ENCODE measurements at regions not wholly inside any gene's neighbourhood (a gene's known extent, or its start where the extent isn't known, plus 50 kb on each side); places are given as distances from the start of the nearest gene placed in this dataset.

DNA sequence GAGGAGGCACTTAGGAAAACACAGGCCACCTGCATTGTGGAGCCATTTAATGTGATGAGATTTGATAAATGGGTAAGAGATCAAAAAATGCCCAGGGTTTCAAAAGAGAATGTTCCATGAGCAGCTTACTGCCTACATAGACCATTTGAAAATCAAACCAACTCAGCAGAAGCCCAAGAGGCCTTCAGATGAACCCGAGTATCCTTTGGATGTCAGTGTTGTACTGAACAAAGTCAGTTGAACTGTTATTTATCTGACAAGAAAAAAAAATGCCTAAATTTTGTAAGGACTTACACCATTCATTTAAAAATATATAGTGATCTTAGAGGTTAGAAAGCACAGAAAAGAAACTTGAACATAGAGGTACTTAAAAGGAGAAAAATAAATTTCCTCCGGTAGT is 381.7 kb downstream of the ZFHX3 start:
- H3K27me3 Mint-ChIP-seq, result peaks cover 5% of the 10 kb centered on the region
- H3K4me3 Mint-ChIP-seq, result no peak overlapping the region
- H3K9me3 Mint-ChIP-seq, result no peaks in the 10 kb centered on the region
- H3K27ac Mint-ChIP-seq, result no peak overlapping the region
- peaks cover 8% of the 10 kb centered on the region for H3K36me3 Mint-ChIP-seq (ENCODE audit: low read depth)
- peaks cover 11% of the 10 kb centered on the region for H3K4me1 Mint-ChIP-seq (ENCODE audit: low read depth)

DNA sequence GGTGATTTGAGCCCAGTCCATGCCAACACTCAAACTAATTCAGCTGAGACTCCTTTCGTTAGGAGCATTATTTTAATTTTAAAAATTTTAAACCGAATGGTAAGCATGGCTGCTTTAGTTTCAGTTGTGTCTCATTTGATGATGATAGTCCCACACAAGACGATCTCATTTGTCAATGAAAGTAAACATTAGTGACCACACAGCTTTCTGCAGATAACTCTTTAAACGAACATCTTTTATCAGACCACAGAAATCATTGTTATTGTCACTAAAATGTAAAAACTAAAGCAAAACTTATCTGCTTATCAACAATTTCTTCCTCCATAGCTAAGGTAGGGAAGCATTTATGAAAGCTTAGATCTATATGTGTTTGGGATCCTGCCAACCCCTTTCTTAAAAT is 382.2 kb downstream of the ZFHX3 start:
- H3K27ac Mint-ChIP-seq, result peak overlapping the region; percentile 97
- H3K9me3 Mint-ChIP-seq, result no peaks in the 10 kb centered on the region
- peak overlapping the region; percentile 99 for H3K4me3 Mint-ChIP-seq
- peaks cover 11% of the 10 kb centered on the region for H3K4me1 Mint-ChIP-seq (ENCODE audit: low read depth)
- H3K36me3 Mint-ChIP-seq (ENCODE audit: low read depth), result peaks cover 4% of the 10 kb centered on the region
- peaks cover 5% of the 10 kb centered on the region for H3K27me3 Mint-ChIP-seq

- peak overlapping the region; percentile 97 for H3K27ac Mint-ChIP-seq
- H3K9me3 Mint-ChIP-seq, result no peaks in the 10 kb centered on the region
- H3K4me3 Mint-ChIP-seq, result peak overlapping the region; percentile 99
- H3K36me3 Mint-ChIP-seq (ENCODE audit: low read depth), result no peaks in the 10 kb centered on the region
- peaks cover 5% of the 10 kb centered on the region for H3K27me3 Mint-ChIP-seq
- H3K4me1 Mint-ChIP-seq (ENCODE audit: low read depth), result peaks cover 11% of the 10 kb centered on the region
Observed at GRCh38 chr16:72664509-72665408, 383.2 kb downstream of the ZFHX3 start.

- H3K4me3 Mint-ChIP-seq, result peak overlapping the region; percentile 99
- H3K27me3 Mint-ChIP-seq, result peaks cover 5% of the 10 kb centered on the region
- peak overlapping the region; percentile 97 for H3K27ac Mint-ChIP-seq
- peaks cover 15% of the 10 kb centered on the region for H3K4me1 Mint-ChIP-seq (ENCODE audit: low read depth)
- H3K36me3 Mint-ChIP-seq (ENCODE audit: low read depth), result no peaks in the 10 kb centered on the region
- no peaks in the 10 kb centered on the region for H3K9me3 Mint-ChIP-seq
Observed at GRCh38 chr16:72664056-72664508, 383.8 kb downstream of the ZFHX3 start.

- H3K4me1 Mint-ChIP-seq (ENCODE audit: low read depth), result peaks cover 17% of the 10 kb centered on the region
- H3K27ac Mint-ChIP-seq, result no peak overlapping the region
- no peak overlapping the region for H3K4me3 Mint-ChIP-seq
- H3K27me3 Mint-ChIP-seq, result peaks cover 5% of the 10 kb centered on the region
- H3K36me3 Mint-ChIP-seq (ENCODE audit: low read depth), result no peaks in the 10 kb centered on the region
- no peaks in the 10 kb centered on the region for H3K9me3 Mint-ChIP-seq
Observed at GRCh38 chr16:72658888-72659717, 388.8 kb downstream of the ZFHX3 start.

- Mint-ChIP-seq H3K27me3 (peaks cover 5% of the 10 kb centered on the region), H3K9me3 (peaks cover 3% of the 10 kb centered on the region), H3K36me3 (ENCODE audit: low read depth) (no peaks in the 10 kb centered on the region), H3K4me1 (ENCODE audit: low read depth) (peaks cover 17% of the 10 kb centered on the region), H3K27ac (no peak overlapping the region), H3K4me3 (no peak overlapping the region)
Observed at GRCh38 chr16:72657791-72658190, 390.1 kb downstream of the ZFHX3 start.

DNA sequence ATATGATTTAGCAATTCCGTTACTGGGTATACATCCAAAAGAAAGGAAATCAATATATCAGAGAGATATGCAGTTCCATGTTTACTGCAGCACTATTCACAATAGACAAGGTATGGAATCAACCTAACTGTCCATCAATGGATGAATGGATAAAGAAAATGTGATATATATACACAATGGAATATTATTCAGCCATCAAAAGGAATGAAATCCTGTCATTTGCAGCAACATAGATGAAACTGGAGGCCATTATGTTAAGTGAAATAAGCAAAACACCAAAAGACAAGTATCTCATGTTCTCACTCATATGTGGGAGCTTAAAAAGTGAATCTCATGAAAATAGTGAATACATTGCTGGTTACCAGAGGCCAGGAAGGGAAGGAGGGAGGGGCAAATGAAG is 390.8 kb downstream of the ZFHX3 start:
- Mint-ChIP-seq H3K27me3 (no peaks in the 10 kb centered on the region), H3K4me1 (ENCODE audit: low read depth) (peaks cover 17% of the 10 kb centered on the region), H3K27ac (no peak overlapping the region), H3K4me3 (no peak overlapping the region), H3K36me3 (ENCODE audit: low read depth) (no peaks in the 10 kb centered on the region), H3K9me3 (peaks cover 7% of the 10 kb centered on the region)

DNA sequence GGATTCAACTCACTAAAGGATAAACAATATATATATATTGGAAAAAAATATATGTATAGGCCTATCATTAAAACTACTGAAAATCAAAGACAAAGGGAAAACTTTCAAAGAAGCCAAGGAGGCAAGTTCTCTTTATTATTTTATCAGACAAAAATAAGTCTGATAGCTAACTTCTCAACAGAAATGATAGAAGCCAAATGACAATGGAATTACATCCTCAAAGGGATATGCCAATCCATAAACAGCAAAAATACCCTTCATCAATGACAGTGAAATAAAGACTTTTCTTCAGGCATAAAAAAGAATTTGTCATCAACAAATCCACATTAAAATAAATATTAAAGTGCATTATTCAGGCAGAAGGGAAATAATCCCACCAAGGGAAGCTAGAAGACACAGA is 393.4 kb downstream of the ZFHX3 start:
- Mint-ChIP-seq H3K4me3 (no peak overlapping the region), H3K36me3 (ENCODE audit: low read depth) (no peaks in the 10 kb centered on the region), H3K9me3 (peaks cover 10% of the 10 kb centered on the region), H3K4me1 (ENCODE audit: low read depth) (peaks cover 21% of the 10 kb centered on the region), H3K27ac (no peak overlapping the region), H3K27me3 (no peaks in the 10 kb centered on the region)

GRCh38 chr16:72649254-72649944 is 398.5 kb downstream of the ZFHX3 start:
- peaks cover 10% of the 10 kb centered on the region for H3K9me3 Mint-ChIP-seq
- no peaks in the 10 kb centered on the region for H3K27me3 Mint-ChIP-seq
- no peak overlapping the region for H3K27ac Mint-ChIP-seq
- no peaks in the 10 kb centered on the region for H3K36me3 Mint-ChIP-seq (ENCODE audit: low read depth)
- peaks cover 8% of the 10 kb centered on the region for H3K4me1 Mint-ChIP-seq (ENCODE audit: low read depth)
- H3K4me3 Mint-ChIP-seq, result no peak overlapping the region

DNA sequence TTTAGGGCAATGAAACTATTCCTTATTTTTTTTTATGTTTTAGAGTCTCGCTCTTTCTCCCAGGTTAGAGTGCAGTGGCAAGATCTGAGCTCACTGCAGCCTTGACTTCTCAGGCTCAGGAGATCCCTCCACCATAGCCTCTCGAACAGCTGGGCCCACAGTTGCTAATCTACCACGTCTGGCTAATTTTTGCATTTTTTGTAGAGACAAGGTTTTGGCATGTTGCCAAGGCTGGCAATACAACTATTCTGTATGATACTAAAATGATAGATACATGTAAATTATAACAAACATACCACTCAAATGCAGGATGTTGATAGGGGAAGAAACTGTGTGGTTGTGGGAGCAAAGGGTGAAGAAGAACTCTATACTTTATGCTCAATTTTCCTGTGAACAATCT is 401.3 kb downstream of the ZFHX3 start:
- Mint-ChIP-seq H3K36me3 (ENCODE audit: low read depth) (no peaks in the 10 kb centered on the region), H3K9me3 (no peaks in the 10 kb centered on the region), H3K27ac (no peak overlapping the region), H3K4me1 (ENCODE audit: low read depth) (peaks cover 8% of the 10 kb centered on the region), H3K4me3 (no peak overlapping the region), H3K27me3 (no peaks in the 10 kb centered on the region)

DNA sequence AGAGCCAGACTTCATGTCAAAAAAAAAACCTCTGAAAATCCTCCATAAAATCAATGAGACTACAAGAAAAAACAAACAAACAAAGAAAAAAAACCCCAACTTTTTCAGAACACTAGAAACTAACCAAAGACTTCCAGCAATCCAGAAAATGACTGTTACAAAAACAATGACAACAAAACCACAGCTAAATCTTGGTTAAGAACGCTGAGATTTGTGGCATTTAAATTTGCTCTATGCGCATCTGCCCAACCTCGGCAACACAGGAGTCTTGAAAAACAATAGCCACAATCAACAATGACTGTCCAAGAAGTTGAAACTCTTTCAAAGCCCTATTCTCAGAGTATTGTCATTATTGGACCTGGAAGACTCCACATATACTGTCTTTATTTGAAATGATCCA is 402.4 kb downstream of the ZFHX3 start:
- H3K4me1 Mint-ChIP-seq (ENCODE audit: low read depth), result peaks cover 8% of the 10 kb centered on the region
- H3K9me3 Mint-ChIP-seq, result no peaks in the 10 kb centered on the region
- no peak overlapping the region for H3K27ac Mint-ChIP-seq
- no peaks in the 10 kb centered on the region for H3K36me3 Mint-ChIP-seq (ENCODE audit: low read depth)
- no peaks in the 10 kb centered on the region for H3K27me3 Mint-ChIP-seq
- no peak overlapping the region for H3K4me3 Mint-ChIP-seq

DNA sequence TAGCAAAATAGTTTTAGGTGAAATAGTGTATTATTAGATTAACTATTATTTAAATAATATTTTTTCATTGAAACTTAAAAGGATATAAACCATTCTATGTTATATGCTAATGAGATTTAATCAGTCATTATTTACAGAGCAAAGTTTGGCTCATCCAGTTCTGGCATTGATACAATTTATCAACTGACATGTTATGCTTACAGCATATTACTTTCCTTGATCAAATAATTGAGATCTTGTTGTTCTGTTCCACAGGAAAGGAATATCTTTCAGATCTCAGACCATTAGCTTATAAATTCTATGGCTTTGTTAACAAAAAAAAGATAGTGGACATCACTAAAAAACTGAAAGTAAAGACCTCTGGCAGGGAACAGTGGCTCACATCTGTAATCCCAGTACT is 403.0 kb downstream of the ZFHX3 start:
- H3K4me3 Mint-ChIP-seq, result no peak overlapping the region
- H3K27ac Mint-ChIP-seq, result no peak overlapping the region
- H3K27me3 Mint-ChIP-seq, result no peaks in the 10 kb centered on the region
- H3K9me3 Mint-ChIP-seq, result no peaks in the 10 kb centered on the region
- peaks cover 8% of the 10 kb centered on the region for H3K4me1 Mint-ChIP-seq (ENCODE audit: low read depth)
- H3K36me3 Mint-ChIP-seq (ENCODE audit: low read depth), result no peaks in the 10 kb centered on the region

DNA sequence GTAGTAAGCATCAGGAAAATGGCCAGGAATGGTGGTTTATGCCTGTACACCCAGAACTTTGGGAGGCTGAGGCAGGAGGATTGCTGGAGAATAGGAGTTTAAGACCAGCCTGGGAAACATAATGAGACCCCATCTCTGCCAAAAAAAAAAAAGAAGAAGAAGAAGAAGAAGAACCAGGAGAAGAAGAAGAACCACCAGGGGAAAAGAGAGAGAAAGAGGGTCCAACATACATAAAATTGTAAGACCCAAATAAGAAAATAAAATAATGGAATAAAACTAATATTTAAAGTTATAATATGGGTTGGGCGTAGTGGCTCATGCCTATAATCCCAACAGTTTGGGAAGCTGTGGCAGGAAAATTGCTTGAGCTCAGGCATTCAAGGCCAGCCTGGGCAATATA is 408.4 kb downstream of the ZFHX3 start:
- Mint-ChIP-seq H3K4me3 (no peak overlapping the region), H3K27ac (no peak overlapping the region), H3K4me1 (ENCODE audit: low read depth) (no peaks in the 10 kb centered on the region), H3K9me3 (peaks cover 9% of the 10 kb centered on the region), H3K36me3 (ENCODE audit: low read depth) (peaks cover 11% of the 10 kb centered on the region), H3K27me3 (no peaks in the 10 kb centered on the region)

GRCh38 chr16:72637306-72637705 is 410.6 kb downstream of the ZFHX3 start:
- Mint-ChIP-seq H3K4me3 (no peak overlapping the region), H3K27ac (no peak overlapping the region), H3K4me1 (ENCODE audit: low read depth) (no peaks in the 10 kb centered on the region), H3K36me3 (ENCODE audit: low read depth) (peaks cover 11% of the 10 kb centered on the region), H3K27me3 (no peaks in the 10 kb centered on the region), H3K9me3 (peaks cover 9% of the 10 kb centered on the region)

- Mint-ChIP-seq H3K36me3 (ENCODE audit: low read depth) (peaks cover 11% of the 10 kb centered on the region), H3K4me1 (ENCODE audit: low read depth) (no peaks in the 10 kb centered on the region), H3K27me3 (no peaks in the 10 kb centered on the region), H3K27ac (no peak overlapping the region), H3K9me3 (peaks cover 9% of the 10 kb centered on the region), H3K4me3 (no peak overlapping the region)
Observed at GRCh38 chr16:72635694-72636093, 412.2 kb downstream of the ZFHX3 start.
